Effector memory CD8-positive, alpha-beta T cell (primary cell): ENCODE measurements at regions not wholly inside any gene's neighbourhood (a gene's known extent, or its start where the extent isn't known, plus 50 kb on each side); places are given as distances from the start of the nearest gene placed in this dataset.

Experiments
- ATAC-seq: fragments of 150-1000 bp; cut with Tn5 transposase; replicated peaks from 2 replicates; pipeline ENCODE4 v1.10.0; 2021; ENCODE audit warnings: mild to moderate bottlenecking, moderate library complexity
- DNase-seq, 3 experiments: peaks; one replicate each; pipeline ENCODE4 v3.0.0; 2021
- H3K27ac Mint-ChIP-seq, 2 donors: one replicate each; pipeline ENCODE4 v1.8.0; 2022; ENCODE audit warnings: mild to moderate bottlenecking in 2 of 2, mixed read lengths in 2 of 2, moderate library complexity in 2 of 2
- H3K27me3 Mint-ChIP-seq, 2 donors: one replicate each; pipeline ENCODE4 v1.8.0; 2022; ENCODE audit warnings: mixed read lengths in 2 of 2
- H3K36me3 Mint-ChIP-seq: one replicate; pipeline ENCODE4 v1.8.0; 2022; ENCODE audit warnings: mild to moderate bottlenecking, moderate library complexity, mixed read lengths; ENCODE audit not compliant: insufficient read depth
- H3K4me1 Mint-ChIP-seq, 2 donors: one replicate each; pipeline ENCODE4 v1.8.0; 2022; ENCODE audit warnings: low read depth in 2 of 2, mixed read lengths in 2 of 2
- H3K4me3 Mint-ChIP-seq, 2 donors: one replicate each; pipeline ENCODE4 v1.8.0; 2022; ENCODE audit warnings: mild to moderate bottlenecking in 2 of 2, mixed read lengths in 2 of 2, moderate library complexity in 2 of 2
- H3K9me3 Mint-ChIP-seq, 2 donors: one replicate each; pipeline ENCODE4 v1.8.0; 2022; ENCODE audit warnings: mixed read lengths in 2 of 2

DNA sequence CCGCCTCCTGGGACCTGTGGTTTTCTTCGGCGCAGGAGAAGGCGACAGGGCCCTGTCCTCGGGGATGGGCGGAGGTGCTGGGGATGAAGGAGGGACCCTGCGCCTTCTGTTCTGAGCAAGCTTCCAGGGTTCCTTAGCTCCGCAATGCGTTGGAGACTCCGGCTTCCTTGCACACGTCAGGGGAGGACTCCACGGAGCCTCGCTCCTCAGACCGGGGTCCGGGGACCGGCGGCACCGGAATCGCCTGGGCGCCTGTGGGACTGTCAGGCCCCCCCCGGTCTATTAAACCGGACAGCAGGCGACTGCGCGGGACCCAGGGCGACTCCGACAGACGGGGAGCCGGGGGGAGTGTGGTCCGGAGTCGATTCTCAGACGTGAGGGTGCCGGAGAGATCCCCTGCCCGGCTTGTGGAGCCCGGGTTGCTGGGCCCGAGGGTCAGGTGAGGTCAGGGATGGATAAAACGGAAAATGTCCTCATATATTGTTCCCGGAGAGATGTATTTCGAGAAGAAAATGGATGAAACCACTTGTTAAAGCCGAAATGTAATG, 227.4 kb downstream of the TEX29 start:
- DNase-seq (no peak), ATAC-seq (no peak)
- peaks cover 8 to 14% of the 10 kb centered on the region in 2 donors for H3K9me3 Mint-ChIP-seq

DNA sequence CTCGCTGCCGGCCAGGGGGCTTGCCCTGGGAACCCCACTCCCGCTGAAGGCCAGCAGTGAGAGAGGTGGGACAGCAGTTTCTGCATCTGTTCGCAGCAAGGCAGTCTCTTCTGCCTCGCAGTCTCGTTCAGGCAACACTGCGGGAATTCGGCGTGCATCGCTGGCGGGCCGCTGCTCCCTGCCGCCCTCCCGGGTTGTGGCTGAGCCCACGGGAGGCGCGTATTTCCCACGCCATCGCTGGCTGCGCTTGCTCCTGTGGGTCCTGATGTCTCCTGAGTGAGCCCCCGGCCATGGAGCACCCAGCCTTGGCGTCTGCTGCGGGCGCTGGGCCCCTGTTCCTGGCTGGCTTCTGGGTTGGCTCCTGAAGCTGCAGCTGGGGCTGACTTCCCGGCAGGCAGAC, 227.9 kb downstream of the TEX29 start:
- no peaks in the 10 kb centered on the region for H3K4me1 Mint-ChIP-seq
- no peak overlapping the region for H3K27ac Mint-ChIP-seq
- no peak for ATAC-seq

More for the DNA sequence above, 227.4 kb downstream of the TEX29 start:
- Mint-ChIP-seq H3K36me3 (no peaks in the 10 kb centered on the region), H3K4me3 (no peak overlapping the region), H3K4me1 (no peaks in the 10 kb centered on the region), H3K27me3 (peaks cover 3 to 17% of the 10 kb centered on the region in 2 donors), H3K27ac (no peak overlapping the region)

DNA sequence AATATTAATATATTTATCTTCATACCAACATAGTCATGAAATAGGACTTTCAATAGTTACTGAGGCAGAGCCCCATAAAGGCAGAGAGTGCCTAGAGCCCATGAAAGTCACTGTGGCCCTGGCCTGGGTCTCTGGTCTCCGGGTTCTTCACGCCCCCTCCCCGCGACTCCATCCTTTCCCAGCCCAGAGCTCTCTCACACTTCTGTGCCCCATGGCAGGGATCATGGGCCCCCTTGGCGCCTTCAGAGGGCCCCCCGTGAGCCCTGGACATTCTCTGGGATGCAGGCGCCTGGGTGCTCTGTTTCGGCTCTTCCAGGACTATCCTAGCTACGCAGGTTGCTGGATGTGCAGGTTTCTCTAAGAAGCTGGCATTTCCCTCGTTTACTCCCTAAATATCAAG, 228.4 kb downstream of the TEX29 start:
- H3K27ac Mint-ChIP-seq, result no peak overlapping the region
- H3K4me3 Mint-ChIP-seq, result no peak overlapping the region
- no peaks in the 10 kb centered on the region for H3K36me3 Mint-ChIP-seq
- H3K9me3 Mint-ChIP-seq, result peaks cover 8 to 14% of the 10 kb centered on the region in 2 donors
- H3K27me3 Mint-ChIP-seq, result peaks cover 0 to 18% of the 10 kb centered on the region in 2 donors
- H3K4me1 Mint-ChIP-seq, result no peaks in the 10 kb centered on the region
- DNase-seq (no peak), ATAC-seq (no peak)

More for the DNA sequence above, 227.9 kb downstream of the TEX29 start:
- no peak overlapping the region for H3K4me3 Mint-ChIP-seq
- H3K9me3 Mint-ChIP-seq, result peaks cover 8 to 14% of the 10 kb centered on the region in 2 donors
- DNase-seq, result no peak
- no peaks in the 10 kb centered on the region for H3K36me3 Mint-ChIP-seq
- H3K27me3 Mint-ChIP-seq, result peaks cover 0 to 17% of the 10 kb centered on the region in 2 donors

DNA sequence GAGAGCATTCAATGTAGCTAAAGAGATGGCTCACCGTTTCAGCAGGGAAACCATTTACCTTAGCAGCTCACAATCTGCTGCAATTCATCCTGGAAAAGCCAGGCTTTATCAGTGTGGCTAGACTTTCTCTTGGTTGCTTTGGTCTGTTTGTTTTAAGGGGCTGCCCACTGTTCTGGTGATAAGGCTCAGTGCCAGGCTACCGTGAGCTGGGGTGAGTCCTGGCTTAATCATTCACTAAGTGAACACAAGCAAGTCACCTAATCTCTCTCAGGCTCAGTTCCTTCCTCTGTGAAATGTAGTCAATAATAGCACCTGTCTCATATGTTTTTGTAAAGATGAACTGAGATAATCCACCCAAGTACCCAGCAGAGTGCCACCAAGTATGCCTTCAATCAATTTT, 229.0 kb downstream of the TEX29 start:
- ATAC-seq, result no peak
- H3K4me1 Mint-ChIP-seq, result no peaks in the 10 kb centered on the region
- no peak overlapping the region for H3K4me3 Mint-ChIP-seq
- H3K27me3 Mint-ChIP-seq, result peaks cover 0 to 18% of the 10 kb centered on the region in 2 donors
- H3K27ac Mint-ChIP-seq, result no peak overlapping the region
- no peak for DNase-seq
- no peaks in the 10 kb centered on the region for H3K36me3 Mint-ChIP-seq
- H3K9me3 Mint-ChIP-seq, result peaks cover 4 to 9% of the 10 kb centered on the region in 2 donors

DNA sequence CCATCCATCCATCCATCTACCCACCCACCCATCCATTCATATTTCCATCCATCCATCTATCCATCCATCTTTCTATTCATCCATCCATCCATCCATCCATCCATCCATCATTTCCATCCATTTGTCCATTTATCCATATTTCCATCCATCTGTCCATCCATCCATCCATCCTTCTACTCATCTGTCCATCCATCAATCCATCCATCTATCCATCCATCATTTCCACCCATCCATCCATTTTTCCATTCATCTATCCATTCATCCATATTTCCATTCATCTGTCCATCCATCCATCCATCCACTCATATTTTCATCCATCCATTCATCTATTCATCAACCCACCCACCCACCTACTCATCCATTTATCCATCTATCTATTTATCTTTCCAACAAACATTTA, 229.6 kb downstream of the TEX29 start:
- peaks cover 3 to 6% of the 10 kb centered on the region in 2 donors for H3K9me3 Mint-ChIP-seq
- no peak overlapping the region for H3K27ac Mint-ChIP-seq
- no peaks in the 10 kb centered on the region for H3K36me3 Mint-ChIP-seq
- H3K4me1 Mint-ChIP-seq, result no peaks in the 10 kb centered on the region
- no peak for DNase-seq
- H3K4me3 Mint-ChIP-seq, result no peak overlapping the region
- no peak for ATAC-seq
- H3K27me3 Mint-ChIP-seq, result peaks cover 0 to 18% of the 10 kb centered on the region in 2 donors

DNA sequence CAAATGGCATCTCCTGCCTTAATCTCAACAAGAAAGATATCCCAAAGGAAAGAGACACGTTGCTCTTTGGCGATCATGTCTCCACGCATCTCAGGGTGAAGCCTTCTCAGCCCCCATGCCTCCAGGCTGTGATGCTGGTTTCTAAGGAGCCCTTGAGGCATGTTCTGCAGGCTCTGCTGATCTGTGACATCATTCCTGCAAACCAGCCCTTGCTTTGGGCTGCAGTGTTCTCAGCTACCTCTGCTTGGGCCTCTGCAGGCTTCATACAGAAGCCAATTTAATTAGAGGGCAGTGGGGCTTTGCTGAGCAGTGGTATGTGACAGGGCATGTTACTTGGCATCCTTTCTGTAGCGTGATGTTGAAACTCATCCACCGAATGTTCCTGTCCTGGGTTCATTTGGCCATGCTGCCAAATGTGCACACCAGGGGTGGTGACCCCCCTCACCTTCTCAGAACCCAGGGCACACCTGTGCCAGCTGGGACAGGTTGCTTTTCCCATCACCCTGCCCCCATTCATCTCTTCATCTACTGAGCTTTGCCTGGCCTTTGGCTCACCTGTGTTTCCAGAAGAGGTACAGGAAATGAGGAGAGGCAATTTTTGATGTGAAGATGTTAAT, 230.9 kb downstream of the TEX29 start:
- peaks cover 0 to 18% of the 10 kb centered on the region in 2 donors for H3K27me3 Mint-ChIP-seq
- ATAC-seq (no peak), DNase-seq (no peak)
- H3K9me3 Mint-ChIP-seq, result peaks cover 0 to 1% of the 10 kb centered on the region in 2 donors
- no peak overlapping the region for H3K27ac Mint-ChIP-seq
- no peaks in the 10 kb centered on the region for H3K36me3 Mint-ChIP-seq
- H3K4me3 Mint-ChIP-seq, result no peak overlapping the region
- H3K4me1 Mint-ChIP-seq, result no peaks in the 10 kb centered on the region

DNA sequence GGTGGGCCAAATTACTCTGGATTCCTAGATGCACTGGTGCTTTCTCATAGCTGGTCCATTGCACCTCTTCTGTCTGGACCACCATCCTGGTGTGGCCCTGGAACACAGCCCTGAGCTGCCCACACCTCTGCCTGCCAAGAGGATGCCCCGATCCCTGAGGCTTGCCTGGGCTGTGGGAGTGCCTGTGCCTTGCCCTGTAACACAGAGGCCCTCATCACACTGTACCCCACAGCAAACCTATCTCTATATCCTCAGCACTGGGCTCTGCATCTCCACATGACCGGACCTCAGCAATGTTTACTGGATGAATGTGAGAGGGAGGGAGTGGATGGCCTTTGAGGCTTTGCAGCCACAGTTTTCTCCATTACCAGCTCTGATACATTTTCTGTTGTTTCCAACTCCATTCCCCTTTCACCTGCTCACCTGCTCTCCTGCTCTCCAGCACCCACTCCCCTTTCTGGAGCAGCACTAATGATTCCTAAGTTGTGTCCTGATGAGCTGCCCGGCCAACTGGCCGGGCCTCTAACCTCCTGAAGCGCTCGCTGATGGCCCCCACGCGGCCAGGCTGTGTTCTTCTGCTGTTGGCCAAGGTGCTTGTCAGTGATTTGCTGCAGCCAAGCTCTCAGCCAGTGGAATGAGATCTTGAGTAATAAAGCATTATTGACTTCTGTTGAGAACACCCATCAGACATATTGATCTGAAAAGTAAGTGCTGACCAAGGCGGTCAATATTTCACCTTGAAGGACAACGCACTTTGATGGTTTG, 232.6 kb downstream of the TEX29 start:
- no peak for ATAC-seq
- Mint-ChIP-seq H3K36me3 (no peaks in the 10 kb centered on the region), H3K27me3 (peaks cover 8 to 35% of the 10 kb centered on the region in 2 donors), H3K27ac (no peak overlapping the region), H3K4me1 (no peaks in the 10 kb centered on the region), H3K9me3 (no peaks in the 10 kb centered on the region), H3K4me3 (no peak overlapping the region)
- DNase-seq, result no peak

DNA sequence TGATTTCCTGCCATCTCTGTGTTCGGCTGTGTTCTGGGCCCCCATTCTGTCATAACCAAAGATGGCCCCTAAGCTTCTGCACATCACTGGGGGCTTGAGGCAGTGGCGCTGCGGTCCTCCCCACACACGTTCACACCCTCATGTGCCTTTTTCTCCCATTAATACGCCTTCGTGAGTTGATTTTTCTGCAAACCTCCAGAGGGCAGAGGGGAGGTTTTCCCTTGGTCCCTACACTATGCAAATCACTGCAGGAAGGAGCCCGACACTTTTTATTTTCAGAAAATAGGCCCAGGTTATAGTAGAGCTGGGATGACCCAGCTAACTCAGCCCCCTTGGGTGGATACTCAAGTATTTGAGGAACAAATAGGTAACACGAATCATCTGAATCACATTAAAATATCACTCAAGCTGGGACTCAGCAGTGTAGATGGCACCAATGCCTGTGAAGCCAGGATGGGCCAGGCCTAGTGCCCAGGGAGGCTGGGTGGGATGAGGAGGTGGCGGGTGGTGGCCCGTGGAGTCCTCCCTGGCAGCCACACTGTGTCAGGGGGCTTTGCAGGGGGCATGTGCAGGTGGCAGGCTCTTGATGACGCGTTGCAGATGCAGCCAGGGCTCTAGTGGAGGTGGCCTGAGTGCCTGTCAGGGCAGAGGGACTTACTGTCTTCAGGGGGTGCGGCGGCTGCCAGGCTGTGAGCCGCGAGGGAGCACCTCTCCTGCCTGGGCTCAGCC, 234.3 kb downstream of the TEX29 start:
- peaks cover 10 to 37% of the 10 kb centered on the region in 2 donors for H3K27me3 Mint-ChIP-seq

DNA sequence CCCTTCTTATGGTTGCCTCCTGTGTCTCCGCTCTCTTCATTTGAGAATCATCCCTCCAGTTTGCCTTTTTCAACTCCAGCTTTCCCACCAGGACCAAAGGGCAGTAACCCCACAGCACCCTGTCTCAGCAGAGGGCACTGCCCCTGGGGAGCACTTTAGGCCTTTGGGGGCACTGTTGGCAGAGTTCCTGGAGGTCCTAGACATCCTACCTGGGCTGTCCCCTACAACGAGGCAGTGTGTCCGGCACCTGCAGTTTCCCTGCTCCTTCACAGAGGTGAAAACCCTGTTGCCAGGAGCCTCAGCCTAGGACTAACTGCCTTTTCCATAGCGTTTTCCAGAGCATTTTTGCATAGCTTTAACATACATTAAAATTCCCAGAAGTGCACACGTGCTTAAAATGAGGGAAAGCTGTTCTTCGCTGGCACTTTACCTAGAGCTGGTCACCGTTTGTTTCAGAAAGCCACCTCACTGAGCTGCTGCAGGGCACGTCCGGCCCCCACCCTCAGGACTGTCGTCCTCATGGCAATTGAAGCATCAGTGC, 234.9 kb downstream of the TEX29 start:
- no peak for DNase-seq
- Mint-ChIP-seq H3K27ac (no peak overlapping the region), H3K4me3 (no peak overlapping the region), H3K27me3 (peaks cover 10 to 37% of the 10 kb centered on the region in 2 donors), H3K9me3 (no peaks in the 10 kb centered on the region), H3K4me1 (no peaks in the 10 kb centered on the region), H3K36me3 (no peaks in the 10 kb centered on the region)
- ATAC-seq, result no peak

More for the DNA sequence above, 234.3 kb downstream of the TEX29 start:
- Mint-ChIP-seq H3K27ac (no peak overlapping the region), H3K9me3 (no peaks in the 10 kb centered on the region), H3K36me3 (no peaks in the 10 kb centered on the region), H3K4me1 (no peaks in the 10 kb centered on the region), H3K4me3 (no peak overlapping the region)
- DNase-seq (no peak), ATAC-seq (no peak)

DNA sequence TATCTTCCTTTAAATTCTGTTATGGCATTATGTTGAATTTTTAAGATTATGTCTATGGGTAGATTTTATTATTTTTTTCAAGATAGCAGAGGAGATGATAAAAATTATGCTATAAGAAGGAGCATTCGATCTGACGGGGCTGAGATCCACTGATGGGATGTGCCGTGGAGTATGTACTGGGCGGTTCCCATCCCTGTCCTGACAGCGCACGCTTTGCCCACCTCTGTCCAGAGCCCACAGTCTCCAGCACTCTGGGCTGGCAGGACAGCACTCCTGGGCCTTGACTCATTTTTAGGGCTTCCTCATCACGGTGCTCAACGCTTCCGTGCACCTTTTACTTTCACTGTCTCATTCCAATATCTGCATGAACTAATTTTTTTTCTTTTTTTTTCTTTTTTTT, 235.5 kb downstream of the TEX29 start:
- Mint-ChIP-seq H3K4me3 (no peak overlapping the region), H3K27ac (no peak overlapping the region), H3K4me1 (no peaks in the 10 kb centered on the region), H3K36me3 (no peaks in the 10 kb centered on the region), H3K27me3 (peaks cover 10 to 37% of the 10 kb centered on the region in 2 donors), H3K9me3 (no peaks in the 10 kb centered on the region)
- no peak for ATAC-seq
- no peak for DNase-seq

DNA sequence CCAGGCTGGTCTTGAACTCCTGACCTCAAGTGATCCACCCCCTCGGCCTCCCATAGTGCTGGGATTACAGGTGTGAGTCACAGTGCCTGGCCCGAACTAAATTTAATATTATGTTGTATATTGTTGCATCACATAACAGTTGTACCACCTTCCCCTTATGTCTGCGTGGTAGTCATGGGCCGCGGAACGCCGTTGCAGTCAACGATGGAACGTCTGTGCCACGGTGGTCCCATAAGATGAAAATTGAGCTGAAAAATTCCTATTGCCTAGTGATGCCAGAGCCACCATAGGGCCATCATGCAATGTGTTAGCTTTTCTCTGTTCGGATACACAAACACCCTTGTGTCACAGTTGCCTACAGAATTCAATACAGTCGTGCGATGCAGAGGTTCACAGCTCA, 236.1 kb downstream of the TEX29 start:
- ATAC-seq, result no peak

DNA sequence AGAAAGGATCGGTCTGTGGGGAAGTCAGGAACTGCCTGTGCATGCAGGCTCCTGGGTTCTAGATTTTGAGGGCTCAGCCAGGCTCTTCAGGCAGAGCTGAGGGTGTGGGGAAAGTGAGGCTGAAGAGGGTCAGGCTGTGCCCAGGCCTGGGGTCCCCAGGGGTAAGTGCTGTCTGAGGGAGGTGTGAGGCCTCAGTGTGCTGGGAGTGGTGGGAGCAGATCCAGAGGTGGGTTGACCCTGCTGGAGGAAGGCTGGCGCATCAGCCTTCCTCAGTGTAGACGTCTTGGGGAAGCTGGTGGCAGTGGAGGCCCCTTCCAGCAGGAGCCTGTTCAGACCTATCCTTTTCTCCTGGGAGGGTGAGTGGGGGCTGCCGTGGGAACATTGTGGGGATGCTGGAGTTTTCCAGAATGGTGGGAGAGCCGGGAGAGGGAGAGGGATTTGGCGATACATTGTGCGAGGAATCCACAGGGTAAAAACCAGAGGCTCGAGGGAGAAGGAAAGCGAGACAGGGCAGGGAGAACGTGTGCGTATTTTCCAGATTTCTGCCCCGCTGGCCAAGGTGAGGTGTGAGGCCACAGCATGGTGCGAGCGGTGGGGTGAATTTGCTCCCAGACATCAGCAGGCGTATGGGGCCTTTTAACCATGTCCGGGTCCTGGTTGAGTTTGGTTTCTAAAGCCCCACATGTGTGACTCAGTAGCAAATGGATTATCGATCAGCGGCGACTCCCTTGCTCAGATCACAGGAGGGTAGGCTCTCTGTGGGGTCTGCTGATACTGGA, 237.7 kb downstream of the TEX29 start:
- Mint-ChIP-seq H3K4me3 (no peak overlapping the region), H3K4me1 (no peaks in the 10 kb centered on the region), H3K27me3 (peaks cover 17 to 51% of the 10 kb centered on the region in 2 donors), H3K9me3 (no peaks in the 10 kb centered on the region), H3K36me3 (no peaks in the 10 kb centered on the region), H3K27ac (no peak overlapping the region)
- ATAC-seq (no peak), DNase-seq (no peak)

More for the DNA sequence above, 236.1 kb downstream of the TEX29 start:
- no peaks in the 10 kb centered on the region for H3K9me3 Mint-ChIP-seq
- peaks cover 13 to 43% of the 10 kb centered on the region in 2 donors for H3K27me3 Mint-ChIP-seq
- no peaks in the 10 kb centered on the region for H3K4me1 Mint-ChIP-seq
- DNase-seq, result no peak
- no peak overlapping the region for H3K27ac Mint-ChIP-seq
- no peak overlapping the region for H3K4me3 Mint-ChIP-seq
- H3K36me3 Mint-ChIP-seq, result no peaks in the 10 kb centered on the region

DNA sequence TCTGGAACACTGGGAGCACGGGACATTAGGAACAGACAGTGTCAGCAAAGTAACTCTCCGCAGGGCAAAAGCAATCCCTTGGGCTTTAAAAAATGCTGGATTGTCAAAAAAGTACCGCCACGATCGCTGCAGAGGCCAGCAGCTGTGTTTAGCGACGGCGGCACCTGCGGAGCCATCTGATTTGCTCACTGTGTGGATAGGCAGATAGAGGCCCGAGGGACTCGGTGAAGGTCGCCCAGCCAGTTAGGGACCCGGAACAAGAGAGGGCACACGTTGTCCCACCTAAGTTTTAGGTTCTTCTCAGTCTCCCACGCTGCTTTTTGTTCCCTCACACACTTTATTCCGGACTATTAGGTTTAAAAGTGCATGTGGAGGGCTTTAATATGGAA, 238.3 kb downstream of the TEX29 start:
- Mint-ChIP-seq H3K36me3 (no peaks in the 10 kb centered on the region), H3K4me3 (no peak overlapping the region), H3K27ac (no peak overlapping the region), H3K27me3 (peaks cover 17 to 46% of the 10 kb centered on the region in 2 donors), H3K4me1 (no peaks in the 10 kb centered on the region), H3K9me3 (no peaks in the 10 kb centered on the region)
- ATAC-seq (no peak), DNase-seq (no peak)
